ENCODE measurements at regions not wholly inside any gene's neighbourhood (a gene's known extent, or its start where the extent isn't known, plus 50 kb on each side); places are given as distances from the start of the nearest gene placed in this dataset.
"Not testable (repeated sequence)": the region's sequence is repeated elsewhere in the genome, so short reads cannot be mapped to it uniquely, and the experiment has no call there.

GRCh38 chr14:76264384-76264783, 111.6 kb upstream of the ESRRB start:
- DNase-seq (ENCODE audit: low spot score) = no peak

GRCh38 chr14:76267322-76268046, 108.5 kb upstream of the ESRRB start:
- peak; percentile 76 for DNase-seq (ENCODE audit: low spot score)

- DNase-seq (ENCODE audit: low spot score) = no peak
Measured at GRCh38 chr14:76268047-76268431, 107.9 kb upstream of the ESRRB start.

- no peak for DNase-seq (ENCODE audit: low spot score)
Measured at GRCh38 chr14:76268700-76269099, 107.2 kb upstream of the ESRRB start.

- DNase-seq (ENCODE audit: low spot score) = no peak
Measured at GRCh38 chr14:76271041-76271755, 104.7 kb upstream of the ESRRB start.

- DNase-seq (ENCODE audit: low spot score) = no peak
Measured at GRCh38 chr14:76272349-76272748, 103.6 kb upstream of the ESRRB start.

- DNase-seq (ENCODE audit: low spot score) = no peak
Measured at GRCh38 chr14:76272774-76273173, 103.2 kb upstream of the ESRRB start.

- DNase-seq (ENCODE audit: low spot score) = no peak
Measured at GRCh38 chr14:76273346-76273745, 102.6 kb upstream of the ESRRB start.

GRCh38 chr14:76274324-76274723, 101.6 kb upstream of the ESRRB start:
- no peak for DNase-seq (ENCODE audit: low spot score)

- no peak for DNase-seq (ENCODE audit: low spot score)
Measured at GRCh38 chr14:76277586-76278130, 98.3 kb upstream of the ESRRB start.

- DNase-seq (ENCODE audit: low spot score) = no peak
Measured at GRCh38 chr14:76280221-76280620, 95.7 kb upstream of the ESRRB start.

- DNase-seq (ENCODE audit: low spot score) = no peak
Measured at GRCh38 chr14:76282581-76282980, 93.4 kb upstream of the ESRRB start.

- DNase-seq (ENCODE audit: low spot score) = no peak
Measured at GRCh38 chr14:76287063-76287462, 88.9 kb upstream of the ESRRB start.

GRCh38 chr14:76289276-76289675, 86.7 kb upstream of the ESRRB start:
- no peak for DNase-seq (ENCODE audit: low spot score)

- DNase-seq (ENCODE audit: low spot score) = no peak
Measured at GRCh38 chr14:76292561-76292960, 83.4 kb upstream of the ESRRB start.

- no peak for DNase-seq (ENCODE audit: low spot score)
Measured at GRCh38 chr14:76293221-76293620, 82.7 kb upstream of the ESRRB start.

GRCh38 chr14:76293923-76294322, 82.0 kb upstream of the ESRRB start:
- no peak for DNase-seq (ENCODE audit: low spot score)

GRCh38 chr14:76294876-76295275, 81.1 kb upstream of the ESRRB start:
- DNase-seq (ENCODE audit: low spot score) = no peak

- no peak for DNase-seq (ENCODE audit: low spot score)
Measured at GRCh38 chr14:76298896-76299295, 77.0 kb upstream of the ESRRB start.

- DNase-seq (ENCODE audit: low spot score) = not testable (repeated sequence)
Measured at GRCh38 chr14:76303188-76303587, 72.7 kb upstream of the ESRRB start.

GRCh38 chr14:76304536-76305267, 71.2 kb upstream of the ESRRB start:
- DNase-seq (ENCODE audit: low spot score) = no peak

- no peak for DNase-seq (ENCODE audit: low spot score)
Measured at GRCh38 chr14:76305268-76305826, 70.6 kb upstream of the ESRRB start.
